RWPE1 (cell line): ENCODE measurements at regions not wholly inside any gene's neighbourhood (a gene's known extent, or its start where the extent isn't known, plus 50 kb on each side); places are given as distances from the start of the nearest gene placed in this dataset.

Experiments used
- CTCF ChIA-PET: fragments of 350-600 bp; sonication (Branson Sonifier 250); formaldehyde crosslinking; extraction: SDS; loops from one replicate; lab custom pipeline; 2021; lab: Yijun Ruan, JAX
- POLR2A ChIA-PET: fragments of 400-600 bp; formaldehyde crosslinking; extraction: SDS; loops from one replicate; lab custom pipeline; 2020; ENCODE audit warnings: antibody characterized with exemption; ENCODE audit not compliant: low non-redundant PET; lab: Yijun Ruan, JAX
- DNase-seq: peaks from one replicate; pipeline ENCODE4 v3.0.0; 2012; ENCODE audit warnings: low spot score
- H3K27ac ChIP-seq: fragments of 450-650 bp; 2 replicates; pipeline ENCODE4 v1.5.1; 2017
- CTCF ChIP-seq: fragments of 450-650 bp; conservative IDR thresholded peaks from 2 replicates; pipeline ENCODE4 v1.5.1; 2017; ENCODE audit warnings: low read depth, mild to moderate bottlenecking

GRCh38 chr5:58085800-58086199 is 374.1 kb downstream of the PLK2 start:
- no peak overlapping the region for H3K27ac ChIP-seq
- no peak for TF ChIP-seq CTCF
- POLR2A ChIA-PET = no interaction called here
- peak; percentile 80 for DNase-seq
- CTCF ChIA-PET = no interaction called here

DNA sequence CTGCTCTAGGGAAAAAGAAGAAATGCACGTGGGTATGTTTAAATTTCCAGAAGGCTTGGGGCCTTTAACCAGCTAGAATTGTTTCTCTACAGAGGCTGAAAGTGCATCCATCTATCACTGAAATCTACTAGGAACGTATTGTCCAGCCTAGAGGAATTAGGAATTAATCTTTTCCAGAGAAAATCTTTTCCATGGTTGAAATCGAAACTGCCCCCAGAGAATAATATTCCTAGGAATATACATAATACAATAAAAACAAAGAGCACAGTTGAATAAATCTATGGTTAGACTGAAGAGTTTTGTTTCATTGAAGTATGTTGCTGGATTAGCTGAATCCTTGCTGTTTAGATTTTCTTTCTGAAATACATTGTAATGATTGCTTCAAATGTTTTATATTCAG is 378.5 kb downstream of the PLK2 start:
- H3K27ac ChIP-seq = no peak overlapping the region
- ChIA-PET POLR2A (no interaction called here), CTCF (no interaction called here)
- no peak for DNase-seq
- TF ChIP-seq CTCF = no peak

GRCh38 chr5:58080573-58080972 is 379.3 kb downstream of the PLK2 start:
- H3K27ac ChIP-seq = no peak overlapping the region

DNA sequence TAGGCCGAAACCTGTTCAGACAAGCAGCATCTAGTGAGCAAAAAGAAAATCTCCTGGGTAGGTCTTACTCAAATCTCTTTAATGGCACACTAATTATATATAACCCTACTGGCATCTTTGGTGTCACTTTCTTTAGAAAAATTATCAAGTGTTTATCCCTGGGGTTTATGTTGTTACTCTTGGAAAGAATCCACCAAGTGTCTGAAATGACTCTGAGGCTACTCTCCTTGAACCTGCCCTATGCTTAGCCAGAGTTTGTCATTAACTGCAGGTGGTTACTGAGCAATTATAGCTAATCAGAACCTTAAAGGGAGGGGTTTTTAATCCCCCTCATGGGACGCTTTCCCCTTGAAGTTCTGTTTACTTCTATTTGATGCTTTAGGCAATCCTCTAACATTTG is 381.9 kb downstream of the PLK2 start:
- ChIA-PET POLR2A (no interaction called here), CTCF (no interaction called here)
- no peak for TF ChIP-seq CTCF
- DNase-seq = no peak
- H3K27ac ChIP-seq = no peak overlapping the region

More at GRCh38 chr5:58080573-58080972, 379.3 kb downstream of the PLK2 start:
- peak; percentile 37 for DNase-seq
- ChIA-PET POLR2A (no interaction called here), CTCF (no interaction called here)
- TF ChIP-seq CTCF = no peak

GRCh38 chr5:58077416-58077815 is 382.5 kb downstream of the PLK2 start:
- no peak for DNase-seq
- TF ChIP-seq CTCF = no peak
- no peak overlapping the region for H3K27ac ChIP-seq
- ChIA-PET CTCF (no interaction called here), POLR2A (no interaction called here)

GRCh38 chr5:58076483-58077257 is 383.2 kb downstream of the PLK2 start:
- no peak for TF ChIP-seq CTCF
- POLR2A ChIA-PET = no interaction called here
- CTCF ChIA-PET = interaction anchor here (0.6 kb wide), 1 partner anchor 384 kb away, joined by 3 read pairs; no protein-coding TSS in a partner anchor
- no peak for DNase-seq
- no peak overlapping the region for H3K27ac ChIP-seq
